Adrenal gland (tissue), 5 donors: ENCODE measurements at regions not wholly inside any gene's neighbourhood (a gene's known extent, or its start where the extent isn't known, plus 50 kb on each side); places are given as distances from the start of the nearest gene placed in this dataset.

Experiments used
- CTCF ChIP-seq, 6 experiments: fragments of 450-650 bp in 4 of 6; fragments of 200-600 bp in 2 of 6; sonication (generic) in 1 of 6; IDR thresholded peaks; 1 replicate in 5 of 6; 2 replicates in 1 of 6; pipeline versions ENCODE4 v1.5.1 to v1.8.0; 2016 to 2021; ENCODE audit warnings: antibody characterized with exemption in 6 of 6, mild to moderate bottlenecking in 2 of 6, moderate library complexity in 1 of 6
- POLR2A ChIP-seq, 2 donors: fragments of 450-650 bp; IDR thresholded peaks; one replicate each; pipeline ENCODE4 v1.6.1; 2017; ENCODE audit warnings: antibody characterized with exemption in 2 of 2, mild to moderate bottlenecking in 2 of 2, moderate library complexity in 1 of 2
- donor health status: DM: no; HTN: no; CAD: no.

GRCh38 chr3:144777906-144778305 lies 806.3 kb downstream of the DIPK2A start:
- no peak for TF ChIP-seq CTCF (IDR thresholded peaks at IDR 0.05)
- no peak for TF ChIP-seq POLR2A (IDR thresholded peaks at IDR 0.05)
